Liver (tissue), 8 donors: ENCODE measurements at regions not wholly inside any gene's neighbourhood (a gene's known extent, or its start where the extent isn't known, plus 50 kb on each side); places are given as distances from the start of the nearest gene placed in this dataset.

Experiments used
- DNase-seq: peaks from one replicate; pipeline ENCODE4 v3.0.0-alpha.2; 2017; ENCODE audit warnings: low spot score
- H3K27ac ChIP-seq, 2 donors: one replicate each; pipeline ENCODE4 v1.7.0; 2013; ENCODE audit warnings: inconsistent platforms in 2 of 2, low read length in 2 of 2, control low read depth in 1 of 2, low read depth in 1 of 2, mild to moderate bottlenecking in 1 of 2
- H3K27me3 ChIP-seq, 4 donors: one replicate each; pipeline versions ENCODE4 v1.6.1 to v1.7.0; 2013; ENCODE audit warnings: low read length in 3 of 4, inconsistent platforms in 1 of 4, mild to moderate bottlenecking in 1 of 4, moderate library complexity in 1 of 4; ENCODE audit not compliant: control insufficient read depth in 4 of 4, insufficient read depth in 4 of 4
- H3K36me3 ChIP-seq, 4 donors: one replicate each; pipeline versions ENCODE4 v1.6.1 to v1.7.0; 2013; ENCODE audit warnings: low read length in 3 of 4, mild to moderate bottlenecking in 3 of 4, low read depth in 1 of 4, moderate library complexity in 1 of 4; ENCODE audit not compliant: control insufficient read depth in 4 of 4, insufficient read depth in 3 of 4
- H3K4me1 ChIP-seq, 4 donors: one replicate each; pipeline versions ENCODE4 v1.6.1 to v1.7.0; 2013; ENCODE audit warnings: low read length in 3 of 4, mild to moderate bottlenecking in 3 of 4, moderate library complexity in 1 of 4; ENCODE audit not compliant: control insufficient read depth in 4 of 4, insufficient read depth in 4 of 4
- H3K4me3 ChIP-seq, 3 donors: one replicate each; pipeline versions ENCODE4 v1.6.1 to v1.7.0; 2013; ENCODE audit warnings: low read length in 3 of 3, control low read depth in 1 of 3, low read depth in 1 of 3, mild to moderate bottlenecking in 1 of 3
- H3K9ac ChIP-seq, 2 donors: one replicate each; pipeline ENCODE4 v1.7.0; 2013; ENCODE audit warnings: low read length in 2 of 2, mild to moderate bottlenecking in 2 of 2, moderate library complexity in 2 of 2, control low read depth in 1 of 2, low read depth in 1 of 2
- H3K9me3 ChIP-seq, 4 donors: one replicate each; pipeline versions ENCODE4 v1.6.1 to v1.7.0; 2013; ENCODE audit warnings: low read length in 3 of 4; ENCODE audit not compliant: control insufficient read depth in 4 of 4
- CTCF ChIP-seq: fragments of 150-350 bp; IDR thresholded peaks from 2 replicates; pipeline ENCODE4 v1.5.1; 2017; ENCODE audit warnings: improper control_type of control experiment, low read depth, low read length; ENCODE audit not compliant: missing input control
- FOXA1 ChIP-seq: IDR thresholded peaks from 2 replicates; pipeline ENCODE4 v1.6.1; 2016; ENCODE audit warnings: antibody characterized with exemption
- GABPA ChIP-seq, 2 donors: IDR thresholded peaks in 1 of 2; conservative IDR thresholded peaks in 1 of 2; 2 replicates each; pipeline ENCODE4 v1.6.1; 2016; ENCODE audit warnings: antibody characterized with exemption in 2 of 2, mild to moderate bottlenecking in 1 of 2, moderate library complexity in 1 of 2
- HNF4A ChIP-seq, 2 donors: conservative IDR thresholded peaks; 2 replicates each; pipeline ENCODE4 v1.6.1; 2016; ENCODE audit warnings: antibody characterized with exemption in 2 of 2, mild to moderate bottlenecking in 2 of 2
- HNF4G ChIP-seq: IDR thresholded peaks from 2 replicates; pipeline ENCODE4 v1.6.1; 2016; ENCODE audit warnings: antibody characterized with exemption
- JUND ChIP-seq, 2 donors: IDR thresholded peaks; 2 replicates each; pipeline ENCODE4 v1.6.1; 2016; ENCODE audit warnings: antibody characterized with exemption in 2 of 2
- NR2F2 ChIP-seq: IDR thresholded peaks from 2 replicates; pipeline ENCODE4 v1.6.1; 2016; ENCODE audit warnings: antibody characterized with exemption
- RAD21 ChIP-seq, 2 donors: IDR thresholded peaks; 2 replicates each; pipeline ENCODE4 v1.6.1; 2016; ENCODE audit warnings: antibody characterized with exemption in 2 of 2, mild to moderate bottlenecking in 2 of 2
- RXRA ChIP-seq, 2 donors: IDR thresholded peaks; 2 replicates each; pipeline ENCODE4 v1.6.1; 2017 to 2018; ENCODE audit warnings: antibody characterized with exemption in 2 of 2, mild to moderate bottlenecking in 1 of 2
- TAF1 ChIP-seq: conservative IDR thresholded peaks from 2 replicates; pipeline ENCODE4 v1.6.1; 2016; ENCODE audit warnings: antibody characterized with exemption, mild to moderate bottlenecking
- WGBS: extraction: QIAGEN DNeasy Blood & Tissue Kit; methylation state at CpG from one replicate; pipeline ENCODE4 v1.1.7; 2013; 5-methylcytosine and 5-hydroxymethylcytosine counted together
- TF ChIP-seq, protein P1 (sequence below): IDR thresholded peaks from 2 replicates; pipeline ENCODE4 v1.6.1; 2016; ENCODE audit warnings: antibody characterized with exemption
- TF ChIP-seq, protein P2 (sequence below): IDR thresholded peaks from 2 replicates; pipeline ENCODE4 v1.6.1; 2016; ENCODE audit warnings: antibody characterized with exemption
- TF ChIP-seq, protein P3 (sequence below): IDR thresholded peaks from 2 replicates; pipeline ENCODE4 v1.6.1; 2016; ENCODE audit warnings: antibody characterized with exemption
- TF ChIP-seq, protein P4 (sequence below): IDR thresholded peaks from 2 replicates; pipeline ENCODE4 v1.6.1; 2016; ENCODE audit warnings: antibody characterized with exemption, mild to moderate bottlenecking
- donor health status: healthy.
- donor health status: healthy.
- donor health status: healthy.
- donor health status: healthy.
- donor health status: healthy.

DNA sequence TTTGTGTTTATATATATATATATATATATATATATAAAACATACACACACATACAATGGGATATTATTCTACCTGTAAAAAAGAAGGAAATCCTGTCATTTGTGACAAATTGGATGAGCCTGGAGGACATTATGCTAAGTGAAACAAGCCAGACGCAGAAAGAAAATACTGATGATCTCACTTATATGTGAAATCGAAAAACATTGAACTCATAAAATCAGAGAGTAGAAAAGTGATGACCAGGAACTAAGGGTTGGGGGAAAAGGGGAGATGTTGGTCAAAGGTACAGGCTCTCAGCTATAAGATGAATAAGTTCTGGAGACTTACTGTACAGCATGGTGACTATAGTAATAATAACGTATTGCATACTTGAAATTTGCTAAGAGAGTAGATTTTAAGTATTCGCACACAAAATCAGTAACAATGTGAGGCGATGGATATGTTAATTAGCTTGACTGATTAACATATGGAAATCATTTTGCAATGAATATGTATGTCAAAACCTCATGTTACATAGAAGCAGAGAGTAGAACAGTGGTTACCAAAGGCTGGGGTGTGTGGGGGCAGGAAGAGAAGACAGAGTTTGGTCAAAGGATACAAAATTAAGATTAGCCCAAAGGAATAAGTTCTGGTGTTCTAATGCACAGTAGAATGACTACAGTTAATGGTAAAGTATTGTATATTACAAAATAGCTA lies 92.3 kb upstream of the PHACTR1 start:
- Histone ChIP-seq H3K27me3 (no peaks in the 10 kb centered on the region), H3K9me3 (no peaks in the 10 kb centered on the region), H3K4me3 (no peak overlapping the region), H3K9ac (no peak overlapping the region), H3K36me3 (no peaks in the 10 kb centered on the region), H3K27ac (no peak overlapping the region), H3K4me1 (no peaks in the 10 kb centered on the region)
- no peak for DNase-seq
- TF ChIP-seq HNF4G, result no peak
- TF ChIP-seq NR2F2, result no peak
- TF ChIP-seq CTCF, result no peak
- TF ChIP-seq, protein P1, sequence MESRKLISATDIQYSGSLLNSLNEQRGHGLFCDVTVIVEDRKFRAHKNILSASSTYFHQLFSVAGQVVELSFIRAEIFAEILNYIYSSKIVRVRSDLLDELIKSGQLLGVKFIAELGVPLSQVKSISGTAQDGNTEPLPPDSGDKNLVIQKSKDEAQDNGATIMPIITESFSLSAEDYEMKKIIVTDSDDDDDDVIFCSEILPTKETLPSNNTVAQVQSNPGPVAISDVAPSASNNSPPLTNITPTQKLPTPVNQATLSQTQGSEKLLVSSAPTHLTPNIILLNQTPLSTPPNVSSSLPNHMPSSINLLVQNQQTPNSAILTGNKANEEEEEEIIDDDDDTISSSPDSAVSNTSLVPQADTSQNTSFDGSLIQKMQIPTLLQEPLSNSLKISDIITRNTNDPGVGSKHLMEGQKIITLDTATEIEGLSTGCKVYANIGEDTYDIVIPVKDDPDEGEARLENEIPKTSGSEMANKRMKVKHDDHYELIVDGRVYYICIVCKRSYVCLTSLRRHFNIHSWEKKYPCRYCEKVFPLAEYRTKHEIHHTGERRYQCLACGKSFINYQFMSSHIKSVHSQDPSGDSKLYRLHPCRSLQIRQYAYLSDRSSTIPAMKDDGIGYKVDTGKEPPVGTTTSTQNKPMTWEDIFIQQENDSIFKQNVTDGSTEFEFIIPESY, result no peak
- no peak for TF ChIP-seq RAD21 (IDR thresholded peaks at IDR 0.05)
- WGBS, result 84% methylated on average over 5 of the region's 5 CpGs

DNA sequence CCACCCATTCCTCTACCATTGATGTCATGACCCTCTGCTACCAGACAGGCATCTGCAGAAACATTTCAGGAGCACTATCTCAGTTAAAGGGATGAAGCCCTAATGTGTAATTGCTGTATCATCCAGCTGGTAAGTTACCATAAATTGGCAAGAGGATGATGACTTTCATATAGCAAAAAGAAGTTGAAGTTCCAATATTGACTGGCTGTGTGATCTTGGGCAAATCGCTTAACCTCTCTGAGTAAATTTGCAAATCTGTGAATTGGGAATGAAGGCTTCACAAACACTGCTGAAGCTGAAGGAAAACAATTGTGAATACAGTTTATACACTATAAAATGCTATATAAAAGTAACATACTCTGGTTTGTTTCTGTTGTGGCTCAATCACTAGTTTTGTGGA lies 89.5 kb upstream of the PHACTR1 start:
- Histone ChIP-seq H3K27me3 (no peaks in the 10 kb centered on the region), H3K4me3 (no peak overlapping the region), H3K9ac (no peak overlapping the region), H3K9me3 (no peaks in the 10 kb centered on the region), H3K4me1 (no peaks in the 10 kb centered on the region), H3K36me3 (no peaks in the 10 kb centered on the region), H3K27ac (no peak overlapping the region)
- TF ChIP-seq FOXA1 (no peak), HNF4G (no peak), RAD21 (IDR thresholded peaks at IDR 0.05) (no peak), HNF4A (conservative IDR thresholded peaks at IDR 0.05) (no peak), RXRA (IDR thresholded peaks at IDR 0.05) (no peak)
- TF ChIP-seq, protein P2, sequence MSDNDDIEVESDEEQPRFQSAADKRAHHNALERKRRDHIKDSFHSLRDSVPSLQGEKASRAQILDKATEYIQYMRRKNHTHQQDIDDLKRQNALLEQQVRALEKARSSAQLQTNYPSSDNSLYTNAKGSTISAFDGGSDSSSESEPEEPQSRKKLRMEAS, result no peak
- TF ChIP-seq, protein P3, sequence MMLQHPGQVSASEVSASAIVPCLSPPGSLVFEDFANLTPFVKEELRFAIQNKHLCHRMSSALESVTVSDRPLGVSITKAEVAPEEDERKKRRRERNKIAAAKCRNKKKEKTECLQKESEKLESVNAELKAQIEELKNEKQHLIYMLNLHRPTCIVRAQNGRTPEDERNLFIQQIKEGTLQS, result no peak
- WGBS, result 96% methylated on average over 1 of the region's 1 CpG
- DNase-seq, result no peak

DNA sequence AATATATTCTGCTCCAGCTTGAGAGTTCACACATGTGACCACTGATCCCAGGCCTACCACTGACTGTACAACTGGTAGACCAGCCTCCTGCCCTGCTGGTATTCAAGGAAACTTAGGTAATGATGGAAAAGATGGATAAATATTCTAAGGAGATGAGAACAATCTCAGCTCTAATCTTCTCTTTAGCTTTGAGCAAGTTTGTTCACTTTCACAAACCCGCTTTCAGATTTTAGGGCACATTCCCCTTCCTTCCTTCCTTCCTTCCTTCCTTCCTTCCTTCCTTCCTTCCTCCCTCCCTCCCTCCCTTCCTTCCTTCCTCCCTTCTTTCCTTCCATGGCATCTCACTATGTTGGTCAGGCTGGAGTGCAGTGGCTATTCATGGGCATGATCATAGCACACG lies 88.2 kb upstream of the PHACTR1 start:
- no peak overlapping the region for H3K4me3 ChIP-seq
- H3K9me3 ChIP-seq, result no peaks in the 10 kb centered on the region
- no peak for DNase-seq
- no peak overlapping the region for H3K9ac ChIP-seq
- no peaks in the 10 kb centered on the region for H3K36me3 ChIP-seq
- H3K4me1 ChIP-seq, result no peaks in the 10 kb centered on the region
- peaks cover 0 to 2% (median 0%) of the 10 kb centered on the region in 4 donors for H3K27me3 ChIP-seq
- 95% methylated on average over 2 of the region's 2 CpGs for WGBS
- H3K27ac ChIP-seq, result no peak overlapping the region
- TF ChIP-seq, protein P2, result no peak
- TF ChIP-seq, protein P1, result no peak
- no peak for TF ChIP-seq FOXA1
- TF ChIP-seq JUND (IDR thresholded peaks at IDR 0.05), result no peak
- TF ChIP-seq, protein P4, sequence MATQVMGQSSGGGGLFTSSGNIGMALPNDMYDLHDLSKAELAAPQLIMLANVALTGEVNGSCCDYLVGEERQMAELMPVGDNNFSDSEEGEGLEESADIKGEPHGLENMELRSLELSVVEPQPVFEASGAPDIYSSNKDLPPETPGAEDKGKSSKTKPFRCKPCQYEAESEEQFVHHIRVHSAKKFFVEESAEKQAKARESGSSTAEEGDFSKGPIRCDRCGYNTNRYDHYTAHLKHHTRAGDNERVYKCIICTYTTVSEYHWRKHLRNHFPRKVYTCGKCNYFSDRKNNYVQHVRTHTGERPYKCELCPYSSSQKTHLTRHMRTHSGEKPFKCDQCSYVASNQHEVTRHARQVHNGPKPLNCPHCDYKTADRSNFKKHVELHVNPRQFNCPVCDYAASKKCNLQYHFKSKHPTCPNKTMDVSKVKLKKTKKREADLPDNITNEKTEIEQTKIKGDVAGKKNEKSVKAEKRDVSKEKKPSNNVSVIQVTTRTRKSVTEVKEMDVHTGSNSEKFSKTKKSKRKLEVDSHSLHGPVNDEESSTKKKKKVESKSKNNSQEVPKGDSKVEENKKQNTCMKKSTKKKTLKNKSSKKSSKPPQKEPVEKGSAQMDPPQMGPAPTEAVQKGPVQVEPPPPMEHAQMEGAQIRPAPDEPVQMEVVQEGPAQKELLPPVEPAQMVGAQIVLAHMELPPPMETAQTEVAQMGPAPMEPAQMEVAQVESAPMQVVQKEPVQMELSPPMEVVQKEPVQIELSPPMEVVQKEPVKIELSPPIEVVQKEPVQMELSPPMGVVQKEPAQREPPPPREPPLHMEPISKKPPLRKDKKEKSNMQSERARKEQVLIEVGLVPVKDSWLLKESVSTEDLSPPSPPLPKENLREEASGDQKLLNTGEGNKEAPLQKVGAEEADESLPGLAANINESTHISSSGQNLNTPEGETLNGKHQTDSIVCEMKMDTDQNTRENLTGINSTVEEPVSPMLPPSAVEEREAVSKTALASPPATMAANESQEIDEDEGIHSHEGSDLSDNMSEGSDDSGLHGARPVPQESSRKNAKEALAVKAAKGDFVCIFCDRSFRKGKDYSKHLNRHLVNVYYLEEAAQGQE, result no peak
- no peak for TF ChIP-seq GABPA (IDR thresholded peaks at IDR 0.05 in 1 of 2, conservative IDR thresholded peaks at IDR 0.05 in 1 of 2)
- no peak for TF ChIP-seq TAF1
